ENCODE measurements at regions not wholly inside any gene's neighbourhood (a gene's known extent, or its start where the extent isn't known, plus 50 kb on each side); places are given as distances from the start of the nearest gene placed in this dataset.

DNA sequence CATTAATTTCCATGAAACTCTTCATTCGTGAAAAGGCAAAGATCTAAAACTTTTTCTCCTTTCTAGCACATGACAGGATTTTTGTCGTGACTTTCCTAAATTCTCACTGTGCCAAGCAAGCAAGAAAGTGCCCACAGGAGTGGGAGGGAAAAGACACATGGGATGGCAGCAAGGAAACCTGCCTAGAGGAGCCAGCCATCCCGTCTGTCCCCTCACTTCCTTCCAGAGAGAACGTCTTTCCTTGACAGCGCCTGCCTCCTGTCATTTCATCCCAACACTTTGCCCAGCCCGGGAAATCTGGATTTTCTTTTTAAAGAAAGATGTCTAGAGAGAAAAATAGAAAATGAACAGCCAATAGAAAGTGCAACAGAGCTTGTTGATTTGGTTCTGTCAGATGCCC, 200.6 kb upstream of the PTBP2 start:
- TF ChIP-seq POLR2AphosphoS5 (IDR thresholded peaks at IDR 0.05; ENCODE audit: low read depth, low read length) (no peak), POLR2A (IDR thresholded peaks at IDR 0.05; ENCODE audit: low read depth, low read length) (no peak), TAF1 (IDR thresholded peaks at IDR 0.05; ENCODE audit: borderline replicate concordance, low read depth, low read length) (no peak)

All from GM12892 (cell line).